ACC112 (cell line): ENCODE measurements at regions not wholly inside any gene's neighbourhood (a gene's known extent, or its start where the extent isn't known, plus 50 kb on each side); places are given as distances from the start of the nearest gene placed in this dataset.

ENCODE experiments used
- H2AFZ ChIP-seq: fragments of 200-600 bp; sonication (generic); one replicate; pipeline ENCODE4 v1.6.0; 2017; ENCODE audit warnings: antibody characterized with exemption, low read length; ENCODE audit not compliant: unreplicated experiment
- H3K27ac ChIP-seq: fragments of 200-600 bp; sonication (generic); 2 replicates; pipeline ENCODE4 v1.5.1; 2014; ENCODE audit warnings: low read depth, mild to moderate bottlenecking, antibody characterized with exemption, low read length, moderate library complexity
- H3K27me3 ChIP-seq: fragments of 200-600 bp; sonication (generic); 2 replicates; pipeline ENCODE4 v1.6.1; 2014; ENCODE audit warnings: mild to moderate bottlenecking, antibody characterized with exemption, low read length, moderate library complexity, mixed read lengths; ENCODE audit not compliant: insufficient read depth
- H3K36me3 ChIP-seq: fragments of 200-600 bp; sonication (generic); 2 replicates; pipeline ENCODE4 v1.6.1; 2016; ENCODE audit warnings: mild to moderate bottlenecking, antibody characterized with exemption, low read length, moderate library complexity, mixed read lengths; ENCODE audit not compliant: insufficient read depth
- H3K4me1 ChIP-seq: fragments of 200-600 bp; sonication (generic); one replicate; pipeline ENCODE4 v1.6.1; 2016; ENCODE audit warnings: low read length, mixed read lengths; ENCODE audit not compliant: insufficient read depth, unreplicated experiment, control insufficient read depth
- H3K4me3 ChIP-seq: fragments of 200-600 bp; sonication (generic); 2 replicates; pipeline ENCODE4 v1.5.1; 2014; ENCODE audit warnings: mild to moderate bottlenecking, low read depth, low read length
- H3K79me2 ChIP-seq: fragments of 200-600 bp; sonication (generic); one replicate; pipeline ENCODE4 v1.6.0; 2016; ENCODE audit warnings: low read length; ENCODE audit not compliant: control insufficient read depth, unreplicated experiment, insufficient read depth

- Histone ChIP-seq H3K4me1 (no peaks in the 10 kb centered on the region), H3K79me2 (no peaks in the 10 kb centered on the region)
These were observed 669.8 kb upstream of the PCDH15 start for GRCh38 chr10:55470840-55471239.

DNA sequence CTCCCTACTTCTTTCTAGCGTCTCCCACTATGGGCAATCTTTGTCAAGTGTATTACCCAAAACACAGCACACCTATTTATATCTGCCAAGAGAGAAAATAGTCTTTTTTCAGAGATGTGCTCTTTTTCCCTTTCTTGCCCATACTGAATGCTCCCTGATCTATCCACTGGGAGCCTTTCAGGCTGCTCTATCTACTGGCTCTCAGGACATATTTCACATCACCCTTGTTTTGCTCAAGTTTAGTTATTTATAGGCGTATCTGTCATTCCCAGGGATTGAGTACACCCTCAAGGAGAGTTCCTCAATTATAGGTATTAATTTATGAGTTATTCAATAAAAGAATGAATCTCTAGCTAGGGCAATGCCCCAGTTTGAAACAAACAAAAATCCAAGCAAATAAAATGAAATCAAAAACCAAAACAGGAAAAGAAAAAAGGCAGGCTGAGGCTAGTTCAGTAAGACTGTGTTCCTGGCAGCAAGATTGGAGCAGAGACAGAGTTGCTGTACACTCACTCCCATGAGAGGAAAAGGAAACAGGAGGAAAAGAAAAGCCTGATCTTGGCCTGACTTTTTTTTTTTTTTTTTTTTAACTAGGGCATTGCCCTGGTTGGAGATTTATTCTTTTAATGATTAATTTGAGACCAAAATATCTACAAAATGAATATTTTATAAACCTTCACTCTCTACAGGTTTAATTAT, 665.9 kb upstream of the PCDH15 start:
- Histone ChIP-seq H3K27me3 (no peaks in the 10 kb centered on the region), H3K27ac (no peak overlapping the region), H3K4me1 (no peaks in the 10 kb centered on the region), H3K79me2 (no peaks in the 10 kb centered on the region), H2AFZ (no peak overlapping the region), H3K4me3 (no peak overlapping the region), H3K36me3 (no peaks in the 10 kb centered on the region)

More at GRCh38 chr10:55470840-55471239, 669.8 kb upstream of the PCDH15 start:
- no peaks in the 10 kb centered on the region for H3K36me3 ChIP-seq
- H3K27ac ChIP-seq = no peak overlapping the region
- H3K27me3 ChIP-seq = no peaks in the 10 kb centered on the region
- H2AFZ ChIP-seq = no peak overlapping the region
- no peak overlapping the region for H3K4me3 ChIP-seq

- Histone ChIP-seq H3K27me3 (no peaks in the 10 kb centered on the region), H3K36me3 (no peaks in the 10 kb centered on the region), H3K4me3 (no peak overlapping the region), H3K79me2 (no peaks in the 10 kb centered on the region), H3K27ac (no peak overlapping the region), H2AFZ (no peak overlapping the region), H3K4me1 (no peaks in the 10 kb centered on the region)
These were observed 663.1 kb upstream of the PCDH15 start for GRCh38 chr10:55464083-55464482.

- no peaks in the 10 kb centered on the region for H3K4me1 ChIP-seq
- no peak overlapping the region for H2AFZ ChIP-seq
- H3K27ac ChIP-seq = no peak overlapping the region
- peaks cover 3% of the 10 kb centered on the region for H3K27me3 ChIP-seq
- H3K79me2 ChIP-seq = no peaks in the 10 kb centered on the region
- no peaks in the 10 kb centered on the region for H3K36me3 ChIP-seq
- no peak overlapping the region for H3K4me3 ChIP-seq
These were observed 659.0 kb upstream of the PCDH15 start for GRCh38 chr10:55460008-55460407.

DNA sequence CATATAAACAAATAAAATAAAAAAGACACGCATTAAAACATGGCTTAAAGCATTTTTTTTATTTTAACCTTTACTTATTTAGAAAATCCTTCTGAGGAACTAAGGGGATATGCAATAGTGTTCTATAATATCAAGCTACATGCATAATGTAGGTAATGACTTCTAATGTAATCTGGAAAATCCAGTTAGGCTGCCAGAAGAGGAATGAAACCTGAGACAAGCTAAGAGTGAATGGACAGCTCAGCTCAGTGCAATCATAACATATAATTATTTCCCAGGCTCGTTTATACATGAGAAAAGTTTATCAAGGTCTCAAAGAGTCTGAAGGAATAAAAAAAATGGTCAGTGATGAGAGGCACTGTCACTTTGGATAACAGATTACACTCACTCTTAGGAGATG, 649.0 kb upstream of the PCDH15 start:
- Histone ChIP-seq H3K27me3 (peaks cover 3% of the 10 kb centered on the region; the same call in 1 of the 2 replicates), H3K4me3 (no peak overlapping the region), H3K4me1 (no peaks in the 10 kb centered on the region), H2AFZ (no peak overlapping the region), H3K79me2 (no peaks in the 10 kb centered on the region), H3K36me3 (no peaks in the 10 kb centered on the region), H3K27ac (no peak overlapping the region)

- Histone ChIP-seq H3K4me1 (no peaks in the 10 kb centered on the region), H3K36me3 (no peaks in the 10 kb centered on the region), H3K4me3 (no peak overlapping the region), H2AFZ (no peak overlapping the region), H3K27me3 (no peaks in the 10 kb centered on the region), H3K79me2 (no peaks in the 10 kb centered on the region), H3K27ac (no peak overlapping the region)
These were observed 645.5 kb upstream of the PCDH15 start for GRCh38 chr10:55446441-55447002.

GRCh38 chr10:55441777-55442176, 640.7 kb upstream of the PCDH15 start:
- no peaks in the 10 kb centered on the region for H3K36me3 ChIP-seq
- H3K27ac ChIP-seq = no peak overlapping the region
- H2AFZ ChIP-seq = no peak overlapping the region
- H3K27me3 ChIP-seq = no peaks in the 10 kb centered on the region
- H3K4me3 ChIP-seq = no peak overlapping the region
- no peaks in the 10 kb centered on the region for H3K79me2 ChIP-seq
- H3K4me1 ChIP-seq = no peaks in the 10 kb centered on the region

GRCh38 chr10:55426138-55426537, 625.1 kb upstream of the PCDH15 start:
- no peaks in the 10 kb centered on the region for H3K36me3 ChIP-seq
- H3K4me3 ChIP-seq = no peak overlapping the region
- H3K4me1 ChIP-seq = no peaks in the 10 kb centered on the region

GRCh38 chr10:55410415-55410885, 609.4 kb upstream of the PCDH15 start:
- Histone ChIP-seq H2AFZ (no peak overlapping the region), H3K79me2 (no peaks in the 10 kb centered on the region), H3K27ac (no peak overlapping the region), H3K27me3 (no peaks in the 10 kb centered on the region), H3K4me3 (no peak overlapping the region), H3K36me3 (no peaks in the 10 kb centered on the region), H3K4me1 (no peaks in the 10 kb centered on the region)

More at GRCh38 chr10:55426138-55426537, 625.1 kb upstream of the PCDH15 start:
- no peak overlapping the region for H3K27ac ChIP-seq
- H2AFZ ChIP-seq = no peak overlapping the region
- H3K27me3 ChIP-seq = no peaks in the 10 kb centered on the region
- no peaks in the 10 kb centered on the region for H3K79me2 ChIP-seq

DNA sequence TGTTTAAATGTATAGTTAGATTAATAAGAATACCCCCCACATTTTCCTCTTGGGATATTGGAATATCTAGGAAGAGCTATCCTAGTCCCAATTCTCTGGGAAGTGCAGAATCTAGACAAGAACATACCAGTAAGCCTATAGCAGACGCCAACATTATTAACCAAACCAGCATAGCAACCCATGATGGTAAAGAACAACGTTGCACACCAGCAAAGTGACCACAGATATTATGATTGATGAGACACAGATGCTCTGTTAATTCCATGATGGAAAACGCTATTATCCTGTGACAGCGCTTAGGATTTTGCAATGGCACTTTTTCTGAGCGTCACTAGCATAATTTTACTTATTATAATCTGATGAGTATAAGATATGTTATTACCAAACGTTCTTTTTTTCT, 603.1 kb upstream of the PCDH15 start:
- Histone ChIP-seq H2AFZ (no peak overlapping the region), H3K4me3 (no peak overlapping the region), H3K27ac (no peak overlapping the region), H3K27me3 (no peaks in the 10 kb centered on the region), H3K36me3 (no peaks in the 10 kb centered on the region), H3K79me2 (no peaks in the 10 kb centered on the region), H3K4me1 (no peaks in the 10 kb centered on the region)
